ENCODE measurements at regions not wholly inside any gene's neighbourhood (a gene's known extent, or its start where the extent isn't known, plus 50 kb on each side); places are given as distances from the start of the nearest gene placed in this dataset.

DNA sequence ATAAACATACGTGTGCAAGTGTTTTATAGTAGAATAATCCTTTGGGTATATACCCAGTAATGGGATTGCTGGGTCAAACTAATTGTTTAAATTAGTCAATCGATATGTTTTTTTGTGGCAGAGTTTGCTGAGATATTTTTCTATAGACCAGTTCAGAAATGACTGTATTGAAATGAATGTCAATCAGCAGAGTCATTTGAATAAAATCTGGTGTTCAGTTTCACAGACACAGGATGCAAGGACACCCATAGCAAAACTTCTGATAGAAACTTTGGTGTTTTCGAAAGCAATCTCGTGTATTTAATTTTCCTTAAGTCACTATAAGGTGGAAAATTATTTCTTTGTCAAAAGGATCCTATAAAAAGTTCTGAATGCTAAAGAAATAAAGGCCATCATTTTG, 434.4 kb downstream of the RAP2B start:
- no peak overlapping the region for H3K4me3 ChIP-seq (ENCODE audit: low read depth, low read length)
- in situ Hi-C loops (cut with HindIII; ENCODE audit: low pct_ligation_motif_present, low sequenced_read_pairs) = loop anchor here (25.0 kb wide), 1 partner anchor 559 kb away; no protein-coding TSS in a partner anchor
- no peaks in the 10 kb centered on the region for H3K27me3 ChIP-seq (replicated peaks)
- DNase-seq = no peak
- TF ChIP-seq, protein P1, sequence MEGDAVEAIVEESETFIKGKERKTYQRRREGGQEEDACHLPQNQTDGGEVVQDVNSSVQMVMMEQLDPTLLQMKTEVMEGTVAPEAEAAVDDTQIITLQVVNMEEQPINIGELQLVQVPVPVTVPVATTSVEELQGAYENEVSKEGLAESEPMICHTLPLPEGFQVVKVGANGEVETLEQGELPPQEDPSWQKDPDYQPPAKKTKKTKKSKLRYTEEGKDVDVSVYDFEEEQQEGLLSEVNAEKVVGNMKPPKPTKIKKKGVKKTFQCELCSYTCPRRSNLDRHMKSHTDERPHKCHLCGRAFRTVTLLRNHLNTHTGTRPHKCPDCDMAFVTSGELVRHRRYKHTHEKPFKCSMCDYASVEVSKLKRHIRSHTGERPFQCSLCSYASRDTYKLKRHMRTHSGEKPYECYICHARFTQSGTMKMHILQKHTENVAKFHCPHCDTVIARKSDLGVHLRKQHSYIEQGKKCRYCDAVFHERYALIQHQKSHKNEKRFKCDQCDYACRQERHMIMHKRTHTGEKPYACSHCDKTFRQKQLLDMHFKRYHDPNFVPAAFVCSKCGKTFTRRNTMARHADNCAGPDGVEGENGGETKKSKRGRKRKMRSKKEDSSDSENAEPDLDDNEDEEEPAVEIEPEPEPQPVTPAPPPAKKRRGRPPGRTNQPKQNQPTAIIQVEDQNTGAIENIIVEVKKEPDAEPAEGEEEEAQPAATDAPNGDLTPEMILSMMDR (IDR thresholded peaks at IDR 0.05; ENCODE audit: low read depth, low read length, missing control alignments) = no peak
- no peak overlapping the region for H3K27ac ChIP-seq
- no peaks in the 10 kb centered on the region for H3K36me3 ChIP-seq (replicated peaks)

DNA sequence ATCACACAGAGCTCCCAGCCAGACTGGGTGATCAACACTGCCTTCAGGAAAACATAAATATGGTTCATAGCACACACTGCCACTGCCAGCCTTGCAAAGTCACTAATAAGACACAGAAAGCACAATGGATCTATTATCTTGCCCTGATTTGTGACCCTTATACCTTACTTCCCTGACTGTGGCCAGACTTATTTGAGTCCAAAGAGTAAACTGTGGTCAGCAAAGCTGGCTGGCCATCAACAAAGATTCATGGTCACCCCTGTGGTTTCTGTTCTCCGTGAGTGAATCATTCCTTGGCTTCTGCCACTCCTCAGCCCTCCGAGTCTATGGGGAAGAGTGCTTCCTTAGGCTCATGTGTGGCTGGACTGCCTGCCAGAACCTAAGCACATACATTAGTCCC, 437.7 kb downstream of the RAP2B start:
- Histone ChIP-seq H3K27ac (no peak overlapping the region), H3K27me3 (replicated peaks) (no peaks in the 10 kb centered on the region), H3K4me3 (ENCODE audit: low read depth, low read length) (no peak overlapping the region), H3K36me3 (replicated peaks) (no peaks in the 10 kb centered on the region)
- peak; percentile 89 for DNase-seq
- TF ChIP-seq, protein P1 (IDR thresholded peaks at IDR 0.05; ENCODE audit: low read depth, low read length, missing control alignments) = no peak
- in situ Hi-C loops (cut with HindIII; ENCODE audit: low pct_ligation_motif_present, low sequenced_read_pairs) = loop anchor here (25.0 kb wide), 1 partner anchor 562 kb away; no protein-coding TSS in a partner anchor

DNA sequence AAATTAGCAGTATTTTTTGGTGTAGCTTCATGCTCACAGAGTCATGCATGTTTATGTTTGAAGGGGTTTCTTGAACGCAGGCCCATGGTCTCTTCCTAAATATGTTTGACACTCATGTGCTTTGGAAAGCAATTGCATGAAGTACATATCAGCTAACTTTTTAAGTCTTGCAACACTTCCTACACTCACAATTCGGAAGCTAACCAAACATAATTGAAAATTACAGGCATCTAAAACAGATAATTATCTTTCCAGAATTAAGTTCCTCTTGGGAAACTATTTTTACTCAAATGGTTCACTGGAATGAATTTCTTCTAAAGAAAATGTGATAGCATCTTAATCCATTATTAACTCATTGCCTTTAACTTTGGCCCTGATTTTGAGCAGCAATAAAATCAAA, 438.9 kb downstream of the RAP2B start:
- Histone ChIP-seq H3K36me3 (replicated peaks) (no peaks in the 10 kb centered on the region), H3K27me3 (replicated peaks) (no peaks in the 10 kb centered on the region), H3K27ac (no peak overlapping the region), H3K4me3 (ENCODE audit: low read depth, low read length) (no peak overlapping the region)
- DNase-seq = no peak
- in situ Hi-C loops (cut with HindIII; ENCODE audit: low pct_ligation_motif_present, low sequenced_read_pairs) = no loop called here
- TF ChIP-seq, protein P1 (IDR thresholded peaks at IDR 0.05; ENCODE audit: low read depth, low read length, missing control alignments) = no peak

DNA sequence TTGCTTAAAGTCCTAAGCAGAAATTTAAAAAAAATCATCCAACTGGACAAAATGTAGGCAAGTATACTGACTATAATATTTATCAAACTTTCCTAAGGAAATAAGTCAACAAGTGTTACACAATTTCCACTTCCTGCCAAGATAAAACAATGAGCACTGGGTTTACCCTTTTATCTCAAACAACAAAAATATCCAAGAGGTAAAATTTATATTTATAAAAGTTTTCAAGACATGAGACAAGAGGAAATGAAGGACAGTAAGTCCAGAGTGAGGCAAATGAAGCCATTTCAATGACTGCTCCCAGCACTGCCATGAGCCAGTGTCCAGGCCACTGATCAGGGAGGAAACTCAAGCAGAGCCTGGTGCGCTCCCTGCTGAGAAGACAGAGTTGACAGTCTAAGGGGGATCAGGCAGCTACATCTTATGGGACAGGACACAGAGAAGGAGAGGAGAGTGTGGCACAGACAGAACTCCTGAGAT, 439.4 kb downstream of the RAP2B start:
- no peak overlapping the region for H3K27ac ChIP-seq
- TF ChIP-seq, protein P1 (IDR thresholded peaks at IDR 0.05; ENCODE audit: low read depth, low read length, missing control alignments) = no peak
- in situ Hi-C loops (cut with HindIII; ENCODE audit: low pct_ligation_motif_present, low sequenced_read_pairs) = no loop called here
- DNase-seq = no peak
- H3K4me3 ChIP-seq (ENCODE audit: low read depth, low read length) = no peak overlapping the region
- no peaks in the 10 kb centered on the region for H3K36me3 ChIP-seq (replicated peaks)
- H3K27me3 ChIP-seq (replicated peaks) = no peaks in the 10 kb centered on the region

DNA sequence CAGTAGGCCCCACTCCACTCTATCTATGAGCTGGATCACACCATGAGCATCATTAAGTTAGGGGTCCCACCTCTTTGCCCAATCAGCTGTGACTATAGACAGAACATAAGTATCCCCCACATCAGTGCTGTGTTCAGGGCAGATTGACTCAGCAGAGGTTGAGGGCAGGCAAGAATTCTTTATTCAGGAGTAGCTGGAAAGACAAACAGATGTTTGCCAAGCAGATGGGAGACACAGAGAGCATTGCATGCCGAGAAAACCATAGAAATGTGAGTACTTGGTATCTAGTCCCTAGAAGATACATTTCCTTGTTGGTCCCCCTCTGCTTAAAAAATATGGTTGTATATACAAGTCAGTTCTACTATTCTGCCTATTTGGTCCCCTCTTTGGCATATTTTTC, 440.8 kb downstream of the RAP2B start:
- TF ChIP-seq, protein P1 (IDR thresholded peaks at IDR 0.05; ENCODE audit: low read depth, low read length, missing control alignments) = no peak
- in situ Hi-C loops (cut with HindIII; ENCODE audit: low pct_ligation_motif_present, low sequenced_read_pairs) = no loop called here
- no peaks in the 10 kb centered on the region for H3K36me3 ChIP-seq (replicated peaks)

DNA sequence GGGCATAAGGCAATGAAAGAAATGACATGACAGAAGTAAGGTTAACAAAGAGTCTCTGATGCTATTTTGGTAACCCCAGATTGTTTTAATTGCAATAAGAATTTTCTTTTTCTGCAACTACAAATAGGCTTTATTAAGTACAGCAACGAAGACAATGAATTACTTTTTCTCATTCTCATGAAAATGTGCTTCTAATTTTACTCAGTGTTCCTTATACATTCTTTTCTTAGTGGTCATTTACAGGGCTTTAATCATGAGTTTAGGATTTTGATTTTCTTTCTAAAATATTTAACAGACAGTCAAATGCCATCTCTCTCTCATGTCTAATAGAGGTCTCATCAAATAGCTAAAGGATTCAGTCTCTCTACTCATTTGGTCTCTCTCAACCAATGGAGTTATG, 452.1 kb downstream of the RAP2B start:
- Histone ChIP-seq H3K27ac (peak overlapping the region; percentile 25), H3K36me3 (replicated peaks) (no peaks in the 10 kb centered on the region), H3K4me3 (ENCODE audit: low read depth, low read length) (no peak overlapping the region), H3K27me3 (replicated peaks) (no peaks in the 10 kb centered on the region)
- no peak for DNase-seq
- TF ChIP-seq, protein P1 (IDR thresholded peaks at IDR 0.05; ENCODE audit: low read depth, low read length, missing control alignments) = no peak
- in situ Hi-C loops (cut with HindIII; ENCODE audit: low pct_ligation_motif_present, low sequenced_read_pairs) = no loop called here

More for the DNA sequence above, 440.8 kb downstream of the RAP2B start:
- Histone ChIP-seq H3K27me3 (replicated peaks) (no peaks in the 10 kb centered on the region), H3K4me3 (ENCODE audit: low read depth, low read length) (no peak overlapping the region), H3K27ac (no peak overlapping the region)
- no peak for DNase-seq
